ENCODE measurements at regions not wholly inside any gene's neighbourhood (a gene's known extent, or its start where the extent isn't known, plus 50 kb on each side); places are given as distances from the start of the nearest gene placed in this dataset.
"Not testable (repeated sequence)": the region's sequence is repeated elsewhere in the genome, so short reads cannot be mapped to it uniquely, and the experiment has no call there.

DNA sequence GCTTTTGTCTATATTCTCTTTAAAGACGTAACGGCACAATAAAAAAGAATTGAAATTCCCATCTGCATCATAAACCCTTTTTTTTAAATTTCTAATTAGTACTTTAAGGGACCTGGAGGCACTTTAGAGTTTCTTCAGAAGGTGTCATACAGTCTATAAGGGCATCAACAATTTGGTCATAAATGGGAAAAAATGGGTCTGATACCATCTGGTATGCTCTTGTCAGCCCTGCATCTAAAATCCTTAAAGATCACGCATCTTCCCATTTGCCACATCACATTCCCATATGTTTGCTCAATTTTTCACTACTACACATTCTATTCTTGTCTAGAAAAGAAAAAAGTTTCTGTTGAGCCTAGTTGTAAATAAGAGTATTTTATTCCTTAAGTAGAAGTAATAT is 53.8 kb downstream of the COX7C start:
- no peak for DNase-seq

DNA sequence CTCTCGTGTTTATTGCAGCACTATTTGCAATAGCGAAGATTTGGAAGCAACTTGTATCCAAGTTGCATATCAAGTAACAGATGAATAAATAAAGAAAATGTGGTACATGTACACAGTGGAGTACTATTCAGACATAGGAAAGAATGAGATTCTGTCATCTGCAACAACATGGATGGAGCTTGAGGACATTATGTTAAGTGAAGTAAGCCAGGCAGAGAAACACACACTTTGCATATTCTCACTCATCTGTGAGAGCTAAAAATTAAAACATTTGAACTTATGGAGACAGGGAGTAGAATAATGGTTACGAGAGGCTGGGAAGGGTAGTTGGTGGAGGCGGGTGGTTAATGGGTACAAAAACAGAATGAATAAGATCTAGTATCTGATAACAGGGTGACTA is 56.3 kb downstream of the COX7C start:
- DNase-seq, result no peak

DNA sequence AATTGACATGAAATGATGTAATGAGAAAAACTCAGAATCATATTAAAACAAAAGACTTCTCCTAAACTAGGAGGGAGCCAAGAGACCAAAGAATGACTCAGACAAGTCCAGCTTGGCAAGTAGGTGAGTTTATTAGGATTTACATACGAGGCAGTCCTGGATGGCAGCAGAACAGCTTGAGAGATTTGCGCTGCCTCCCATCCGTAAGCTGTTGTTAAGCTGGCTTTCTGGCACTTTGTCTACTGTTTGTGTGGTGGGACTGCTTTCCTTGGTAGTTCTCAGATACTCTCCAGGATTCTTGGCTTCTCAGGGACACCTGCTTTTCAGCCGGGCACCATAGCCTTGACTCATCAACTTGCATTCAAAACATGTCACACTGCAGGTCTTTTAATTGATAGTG is 57.6 kb downstream of the COX7C start:
- DNase-seq, result no peak

DNA sequence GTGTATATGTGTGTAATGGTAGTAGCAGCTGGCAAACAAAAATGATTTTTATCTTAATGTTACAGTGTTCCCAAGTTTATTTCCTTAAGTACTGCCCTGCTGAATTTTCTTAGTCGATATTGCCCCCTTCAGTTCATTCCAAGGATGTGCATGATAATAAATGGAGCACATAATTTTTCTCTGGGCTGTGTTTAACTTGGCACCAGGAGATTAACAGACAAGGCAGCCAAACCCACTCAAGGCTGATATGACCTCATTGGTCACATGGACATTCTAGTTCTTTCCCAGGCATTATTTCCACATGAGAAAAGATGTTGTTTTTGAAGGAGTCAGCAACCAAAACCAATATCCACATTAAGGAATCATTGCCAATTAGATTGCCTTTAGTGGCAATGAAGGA is 61.8 kb downstream of the COX7C start:
- DNase-seq, result peak; percentile 44

DNA sequence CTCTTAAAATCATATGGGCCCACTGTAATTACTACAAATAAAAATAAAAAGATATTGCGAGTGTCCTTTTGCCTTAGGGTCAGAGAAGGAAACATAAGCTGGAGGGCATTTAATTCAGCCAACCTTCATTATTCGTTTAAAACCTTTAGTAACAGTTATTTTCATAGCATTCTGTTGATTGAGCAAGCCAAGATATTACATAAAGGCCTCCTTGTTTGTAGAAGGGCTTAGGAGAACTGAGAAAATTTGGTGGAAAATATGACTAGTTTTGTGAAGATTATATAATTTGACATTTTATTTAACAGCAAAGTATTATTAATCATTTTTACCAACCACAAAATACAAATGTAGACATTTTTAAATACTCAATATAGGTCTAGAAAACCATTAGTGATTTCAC is 62.2 kb downstream of the COX7C start:
- no peak for DNase-seq

DNA sequence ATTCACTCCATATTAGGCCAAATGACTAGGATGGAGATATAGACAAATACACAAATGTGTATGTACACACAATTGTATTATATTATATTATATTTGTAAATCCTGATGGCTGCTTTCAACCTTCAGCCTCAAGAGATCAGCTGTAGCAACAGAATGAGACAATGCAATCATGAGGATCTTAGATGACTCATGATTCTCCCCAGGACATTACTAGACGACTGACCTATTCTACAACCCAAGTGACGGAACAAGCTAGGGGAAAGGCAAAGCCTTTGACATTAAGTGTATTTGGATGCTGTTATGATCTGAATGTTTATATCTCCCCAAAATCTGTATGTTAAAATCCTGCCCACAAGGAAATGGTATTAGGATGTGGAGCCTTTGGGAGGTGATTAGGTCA is 66.5 kb downstream of the COX7C start:
- no peak for DNase-seq

DNA sequence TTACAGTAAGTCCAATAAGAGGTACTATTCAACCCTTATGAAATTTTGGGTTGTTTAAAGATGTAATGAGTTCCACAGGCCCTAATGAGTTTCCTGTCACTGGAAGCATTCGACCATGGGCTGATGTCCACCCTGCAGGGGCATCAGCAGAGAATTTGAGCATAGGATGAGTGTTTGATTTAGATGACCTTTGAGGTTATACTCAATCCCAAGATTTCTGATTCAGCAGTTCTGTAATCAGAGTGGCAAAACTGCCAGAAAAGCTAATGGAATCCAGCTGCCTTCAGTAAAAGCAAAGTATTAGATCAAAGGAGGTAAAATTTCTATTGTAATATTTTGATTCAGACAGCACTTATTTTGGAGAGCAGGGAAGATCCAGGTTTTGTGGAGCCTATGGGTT is 68.3 kb downstream of the COX7C start:
- no peak for DNase-seq

DNA sequence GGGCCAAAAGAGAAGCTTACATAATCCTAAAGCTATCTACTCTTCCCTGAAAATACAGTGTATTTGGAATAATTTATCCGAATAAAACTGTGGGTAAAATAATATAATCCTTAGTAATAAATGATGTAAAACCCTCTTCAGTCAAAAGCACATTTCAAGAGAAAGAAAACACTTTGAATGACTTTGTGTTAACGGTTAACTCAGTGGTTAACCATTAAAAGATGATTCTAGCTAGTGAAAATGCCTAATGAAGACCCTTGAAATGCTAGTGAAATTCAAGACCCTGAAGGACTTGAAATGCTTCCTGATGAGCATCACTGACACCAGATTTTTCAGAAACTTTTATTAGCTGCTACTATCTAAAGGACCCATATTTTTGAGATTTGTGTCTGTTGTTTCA is 70.7 kb downstream of the COX7C start:
- no peak for DNase-seq

DNA sequence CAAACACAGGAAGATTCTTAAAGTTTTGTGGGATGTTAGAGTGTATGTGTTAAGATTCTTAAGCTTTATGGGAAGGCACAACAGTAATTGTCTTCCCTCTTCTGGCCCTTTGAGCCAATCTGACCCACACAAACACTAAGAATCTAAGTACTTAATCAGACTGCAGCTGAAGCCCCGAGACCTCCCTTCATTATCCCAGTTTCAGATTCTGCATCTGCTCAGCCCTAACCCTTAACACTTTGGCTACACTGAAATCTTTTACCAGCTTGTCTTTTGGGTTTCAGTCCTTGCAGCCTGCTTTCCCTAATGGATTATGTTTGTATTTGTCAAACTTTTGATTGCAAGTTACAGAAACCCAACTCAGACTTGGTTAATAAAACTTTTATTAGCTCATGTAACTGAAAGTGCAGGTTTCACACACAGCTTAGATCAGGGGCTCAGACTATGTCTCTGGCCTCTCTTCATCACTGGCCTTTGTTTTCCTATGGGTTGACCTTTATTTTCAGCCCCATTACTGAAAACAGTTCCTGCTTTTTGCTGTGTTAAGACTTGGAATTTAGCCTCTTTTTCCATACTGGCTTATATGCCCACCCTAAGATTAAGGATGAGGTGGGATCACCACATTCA is 71.5 kb downstream of the COX7C start:
- no peak for DNase-seq

DNA sequence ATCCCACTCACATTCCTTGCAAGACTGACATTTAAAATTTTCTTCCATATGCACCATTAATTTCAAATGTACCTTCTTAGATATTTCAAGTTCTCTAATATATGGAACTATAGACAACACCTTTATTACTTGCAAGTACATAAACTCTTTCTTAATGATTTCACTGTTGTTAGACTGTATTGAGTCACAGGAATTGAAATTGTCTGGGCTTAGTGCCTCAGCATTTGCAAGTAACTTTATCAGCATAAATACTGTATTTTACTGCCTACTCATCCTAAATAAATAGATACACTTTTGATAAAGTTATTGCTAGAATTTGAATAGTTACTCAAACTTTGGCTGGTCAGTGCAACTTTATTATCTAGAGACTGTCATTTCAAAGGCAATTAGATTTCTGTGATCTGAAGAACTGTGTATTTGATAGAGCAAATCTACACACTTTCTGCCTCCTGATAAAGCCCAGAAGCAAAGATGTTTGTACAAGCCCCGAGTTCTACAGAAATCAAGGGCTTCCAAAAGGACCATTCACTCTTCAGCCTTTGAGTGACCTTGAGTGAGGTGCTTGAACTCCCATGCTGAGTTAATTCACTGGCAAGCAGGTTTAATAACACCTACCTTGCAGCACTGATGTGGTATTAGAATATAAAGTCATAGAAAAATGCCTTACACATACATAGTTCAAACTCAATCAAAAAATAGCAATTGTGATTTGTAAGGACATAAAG is 91.6 kb downstream of the COX7C start:
- no peak for DNase-seq

DNA sequence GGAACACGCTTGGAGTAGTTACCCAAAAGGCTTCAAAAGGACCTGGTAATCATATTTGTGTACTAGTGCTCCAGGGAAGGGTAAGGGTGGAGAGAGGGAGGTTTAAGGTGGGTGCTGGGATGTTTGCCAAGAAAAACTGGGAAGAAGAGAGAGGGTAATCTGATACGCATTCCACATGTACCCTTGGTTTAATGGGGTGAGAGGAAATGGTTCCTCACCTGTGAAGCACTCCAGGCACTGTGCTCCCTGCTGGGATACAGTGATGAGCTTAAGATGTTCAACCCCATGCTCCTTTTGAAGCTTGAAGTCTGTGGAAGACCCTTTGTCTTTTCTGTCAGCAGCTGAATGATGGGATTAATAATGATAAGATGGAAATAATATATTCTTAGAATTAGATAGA is 98.4 kb downstream of the COX7C start:
- DNase-seq, result no peak

DNA sequence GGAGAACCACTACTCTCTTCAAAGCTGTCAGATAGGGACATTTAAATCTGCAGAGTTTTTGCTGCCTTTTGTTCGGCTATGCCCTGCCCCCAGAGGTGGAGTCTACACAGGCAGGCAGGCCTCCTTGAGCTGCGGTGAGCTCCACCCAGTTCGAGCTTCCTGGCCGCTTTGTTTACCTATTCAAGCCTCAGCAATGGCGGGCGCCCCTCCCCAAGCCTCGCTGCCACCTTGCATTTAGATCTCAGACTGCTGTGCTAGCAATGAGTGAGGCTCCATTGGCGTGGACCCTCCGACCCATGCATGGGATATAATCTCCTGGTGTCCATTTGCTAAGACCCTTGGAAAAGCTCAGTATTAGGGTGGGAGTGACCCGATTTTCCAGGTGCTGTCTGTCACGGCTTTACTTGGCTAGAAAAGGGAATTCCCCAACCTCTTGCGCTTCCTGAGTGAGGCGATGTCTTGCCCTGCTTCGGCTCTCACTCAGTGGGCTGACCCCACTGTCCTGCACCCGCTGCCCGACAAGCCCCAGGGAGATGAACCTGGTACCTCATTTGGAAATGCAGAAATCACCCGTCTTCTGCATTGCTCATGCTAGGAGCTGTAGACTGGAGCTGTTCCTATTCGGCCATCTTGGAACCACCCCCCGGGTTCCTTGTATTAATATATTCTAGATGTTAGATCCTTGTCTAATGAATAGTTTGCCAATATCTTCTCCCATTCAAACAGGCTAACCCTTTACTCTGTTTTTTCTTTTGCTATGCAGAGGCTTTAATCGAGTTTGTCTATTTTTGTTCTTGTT is 113.8 kb downstream of the COX7C start:
- DNase-seq, result not testable (repeated sequence)

DNA sequence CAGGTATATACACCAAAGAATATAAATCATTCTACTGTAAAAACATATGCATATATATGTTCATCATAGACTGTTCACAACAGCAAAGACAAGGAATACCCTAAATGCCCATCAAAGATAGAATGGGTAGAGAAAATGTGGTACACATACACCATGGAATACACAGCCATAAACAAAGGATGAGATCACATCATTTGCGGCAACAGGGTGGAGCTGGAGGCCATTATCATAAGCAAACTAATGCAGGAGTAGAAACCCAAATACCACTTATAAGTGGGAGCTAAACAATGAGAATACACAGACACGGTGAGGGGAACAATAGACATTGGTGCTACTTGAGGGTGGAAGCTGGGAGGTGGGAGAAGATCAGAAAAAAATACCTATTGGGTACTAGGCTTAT is 117.6 kb downstream of the COX7C start:
- no peak for DNase-seq

DNA sequence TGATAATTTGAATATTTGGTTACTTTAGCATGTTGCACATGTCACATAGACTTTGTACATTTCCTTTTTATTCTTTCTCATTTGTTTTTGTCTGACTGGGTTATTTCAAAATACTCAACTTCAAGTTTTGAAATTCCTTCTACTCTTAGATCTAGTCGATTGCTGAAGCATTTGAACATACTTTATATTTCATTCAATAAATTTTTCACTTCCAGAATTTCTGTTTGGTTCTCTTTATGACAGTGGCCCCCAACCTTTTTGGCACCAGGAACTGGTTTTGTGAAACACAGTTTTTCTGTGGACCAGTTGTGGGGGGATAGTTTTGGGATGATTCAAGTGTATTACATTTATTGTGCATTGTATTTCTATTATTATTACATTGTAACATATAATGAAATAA is 119.8 kb downstream of the COX7C start:
- no peak for DNase-seq

DNA sequence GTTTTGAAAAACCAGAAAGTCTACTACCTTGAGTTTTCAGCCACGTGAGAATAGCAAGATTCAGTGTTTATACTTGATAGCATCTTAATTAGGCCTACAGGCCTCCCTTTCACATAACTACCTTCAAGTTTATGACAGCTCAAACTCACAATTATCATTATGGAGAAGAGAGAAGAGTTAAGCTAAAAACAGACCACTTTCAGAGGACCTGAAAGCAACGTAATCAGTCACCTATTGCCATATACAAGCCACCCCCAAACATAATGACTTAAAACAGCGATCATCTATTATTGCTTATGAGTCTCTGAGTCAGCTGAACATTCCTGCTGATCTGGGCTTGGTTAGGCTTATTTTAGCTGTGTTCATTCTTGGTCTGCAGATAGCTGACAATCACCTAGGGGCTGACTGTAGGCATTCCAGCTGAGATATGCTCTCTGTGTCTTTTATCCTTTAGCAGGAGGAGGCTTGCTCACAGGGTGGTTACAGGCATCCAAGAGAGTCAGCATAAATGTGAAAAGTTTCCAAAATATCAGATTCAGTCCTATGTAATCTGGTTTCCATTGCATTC is 130.9 kb downstream of the COX7C start:
- no peak for DNase-seq

DNA sequence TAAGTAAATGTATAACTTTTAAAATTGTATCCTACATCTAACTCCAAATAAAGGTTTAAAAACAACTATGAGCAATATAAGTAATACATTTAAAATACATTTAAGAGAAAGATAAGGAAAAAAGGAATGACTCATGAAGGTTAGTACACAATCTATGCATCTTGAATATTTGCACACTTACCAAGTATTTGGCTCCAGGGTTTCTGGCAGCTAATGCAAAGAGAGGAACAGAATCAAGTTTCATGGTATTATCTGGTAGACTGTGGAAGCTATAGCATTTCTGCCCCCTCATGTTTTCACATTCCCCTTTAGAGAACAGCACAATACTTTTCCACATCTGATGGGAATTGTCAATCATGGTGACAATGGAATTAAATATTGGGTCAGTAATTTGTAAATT is 132.1 kb downstream of the COX7C start:
- DNase-seq, result no peak

DNA sequence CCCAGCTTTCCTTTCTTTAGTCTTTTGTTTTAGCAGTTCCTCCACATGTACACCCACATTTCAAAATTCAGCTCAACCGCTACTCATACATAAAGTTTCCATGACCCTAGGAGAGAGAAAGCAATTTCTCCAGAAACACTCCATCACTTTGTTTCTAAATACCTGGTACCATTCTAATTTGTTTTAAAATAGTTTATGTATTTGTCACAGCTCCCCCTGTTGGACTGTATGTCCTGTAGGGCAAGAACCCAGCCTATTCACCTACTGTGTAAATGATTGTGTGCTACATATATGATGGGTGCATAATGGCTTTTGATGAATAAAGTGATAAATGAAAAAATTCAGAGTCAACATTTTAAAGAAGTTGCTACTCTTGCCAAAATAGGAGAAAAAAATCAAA is 139.1 kb downstream of the COX7C start:
- no peak for DNase-seq

DNA sequence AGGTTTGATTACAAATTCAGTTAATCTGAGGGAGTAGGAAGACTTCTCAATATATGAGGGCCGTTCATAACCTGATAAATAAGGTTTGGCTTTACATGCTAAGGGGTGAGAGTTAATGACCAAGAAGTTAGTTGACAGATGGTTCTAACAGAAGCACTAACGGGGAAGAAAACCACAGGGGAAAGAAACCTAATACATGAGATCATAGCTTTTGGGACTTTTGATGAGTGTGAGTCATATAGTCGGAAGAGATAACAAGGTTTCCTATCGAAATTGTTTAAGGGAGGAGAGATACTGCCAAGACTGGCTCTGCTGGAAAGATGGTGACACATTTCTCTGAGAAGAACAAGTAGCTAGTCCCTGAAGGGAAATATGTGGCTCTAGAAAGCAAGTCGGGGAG is 140.1 kb downstream of the COX7C start:
- DNase-seq, result no peak

DNA sequence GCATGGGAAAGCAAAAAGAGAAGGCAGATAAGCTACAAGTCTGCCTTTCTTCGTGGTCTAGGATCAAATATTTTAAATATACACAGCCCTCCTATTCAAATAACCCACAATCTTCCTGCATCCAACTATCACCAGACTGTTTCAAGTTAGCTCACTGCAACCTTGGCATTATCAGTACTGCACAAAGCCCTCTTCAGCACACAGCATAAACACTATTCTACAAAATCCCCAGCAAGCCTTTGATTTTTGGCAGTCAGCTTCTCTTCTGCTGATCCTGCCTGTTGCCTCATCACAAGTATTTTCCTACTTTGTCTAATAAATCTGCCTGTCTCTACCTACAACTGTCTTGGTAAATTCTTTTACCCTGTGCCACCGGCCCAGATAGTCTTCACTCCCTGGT is 142.9 kb downstream of the COX7C start:
- no peak for DNase-seq

DNA sequence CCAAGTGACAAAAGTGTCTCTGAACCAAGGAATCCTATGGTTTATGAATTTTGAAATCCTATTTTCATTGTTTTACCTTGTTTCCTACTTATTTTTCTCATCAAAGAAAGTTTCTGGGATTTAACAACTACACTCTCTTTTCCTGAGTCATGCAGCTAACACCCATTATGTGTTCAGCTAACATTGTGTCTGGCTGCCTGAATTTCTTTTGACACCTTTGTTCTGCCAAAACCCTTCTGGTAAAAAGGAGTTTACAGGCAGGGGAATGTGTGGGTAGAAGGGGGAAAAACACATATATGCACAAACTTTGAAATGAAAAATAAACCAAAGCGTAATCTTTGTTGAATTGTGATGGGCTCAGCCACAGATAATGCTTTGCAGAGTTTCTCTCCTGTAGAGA is 146.2 kb downstream of the COX7C start:
- DNase-seq, result no peak

DNA sequence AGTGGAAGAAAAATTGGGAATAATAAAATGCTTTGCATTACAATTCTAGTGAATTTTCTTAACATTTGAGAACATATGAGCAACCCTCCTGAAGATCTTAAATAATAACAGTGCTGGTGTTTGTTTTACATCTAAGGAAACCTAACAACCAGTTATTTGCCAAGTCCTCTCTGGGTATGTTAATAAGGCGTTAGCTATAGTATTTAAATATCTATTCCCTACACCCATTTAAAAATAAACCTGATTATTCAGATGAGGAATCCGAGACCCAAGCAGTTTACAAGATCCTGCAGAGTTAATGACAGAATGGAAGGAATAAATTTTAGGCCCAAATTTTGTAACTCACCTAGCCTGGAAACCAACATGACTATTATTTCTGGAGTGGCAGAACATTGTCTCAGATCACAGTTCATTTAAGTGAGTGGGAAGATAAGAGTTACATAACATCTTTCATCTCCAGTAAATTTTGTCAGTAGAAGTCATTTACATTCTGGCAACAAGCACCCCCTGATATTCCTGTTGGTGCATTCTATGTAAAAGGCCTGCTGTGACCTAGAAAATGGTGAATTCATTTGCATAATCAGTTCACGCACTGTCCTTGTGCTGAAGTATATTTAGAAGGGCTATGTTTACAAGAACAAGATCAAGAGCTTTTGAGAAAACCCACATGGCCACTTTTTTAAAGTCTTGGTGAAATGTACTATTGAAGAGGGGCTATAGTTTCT is 148.2 kb downstream of the COX7C start:
- no peak for DNase-seq

DNA sequence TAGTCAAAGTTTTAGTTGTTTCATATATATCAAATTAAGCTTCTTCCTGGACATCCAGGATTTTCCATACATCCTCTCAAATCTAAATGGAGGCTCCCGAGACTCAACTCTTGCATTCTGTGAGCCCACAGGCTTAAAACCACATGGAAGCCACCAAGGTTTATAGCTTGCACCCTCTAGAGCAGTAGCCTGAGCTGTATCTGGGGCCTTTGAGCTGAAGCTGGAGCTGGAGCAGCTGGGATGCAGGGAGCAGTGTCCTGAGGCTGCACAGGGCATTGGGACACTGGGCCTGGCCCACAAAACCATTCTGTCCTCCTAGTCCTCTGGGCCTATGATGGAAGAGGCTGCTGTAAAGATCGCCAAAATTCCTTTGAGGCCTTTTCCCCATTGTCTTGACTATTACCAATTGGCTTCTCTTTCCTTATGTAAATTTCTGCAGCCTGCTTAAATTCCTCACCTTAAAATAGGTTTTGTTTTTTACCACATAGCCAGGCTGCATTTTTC is 151.0 kb downstream of the COX7C start:
- no peak for DNase-seq

DNA sequence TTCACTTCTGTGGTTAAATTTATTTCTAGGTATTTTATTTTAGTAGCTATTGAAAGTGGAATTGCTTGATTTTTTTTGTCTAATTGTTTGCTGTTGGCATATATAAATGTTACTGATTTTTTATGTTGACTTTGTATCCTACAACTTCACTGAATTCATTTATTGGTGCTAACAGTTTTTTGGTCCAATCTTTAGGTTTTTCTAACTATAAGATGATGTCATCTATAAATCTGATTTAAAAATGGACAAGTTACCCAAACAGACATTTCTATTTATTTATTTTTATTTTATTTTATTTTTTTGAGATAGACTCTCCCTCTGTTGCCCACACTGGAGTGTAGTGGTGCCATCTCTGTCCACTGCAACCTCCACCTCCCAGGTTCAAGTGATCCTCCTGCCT is 162.3 kb downstream of the COX7C start:
- DNase-seq, result no peak
